OCI-LY7 (cell line): ENCODE measurements at regions not wholly inside any gene's neighbourhood (a gene's known extent, or its start where the extent isn't known, plus 50 kb on each side); places are given as distances from the start of the nearest gene placed in this dataset.

Source experiments
- BruUV-seq: library from RNA; stranded (reverse); fragments of 400-500 nt; replicated peaks from 2 replicates; lab custom pipeline; 2021; lab: Mats Ljungman, UMichigan
- CTCF ChIA-PET: fragments of 300-600 bp; sonication (Branson Sonifier 250); formaldehyde crosslinking; loops from one replicate; lab custom pipeline; 2022; ENCODE audit warnings: antibody characterized with exemption; ENCODE audit not compliant: unreplicated experiment; lab: Charles Lee
- POLR2A ChIA-PET: fragments of 300-600 bp; sonication (Branson Sonifier 250); formaldehyde crosslinking; loops from one replicate; lab custom pipeline; 2022; ENCODE audit warnings: antibody characterized with exemption; lab: Charles Lee
- DNase-seq: peaks from one replicate; pipeline ENCODE4 v3.0.0-alpha.2; 2015; ENCODE audit warnings: low spot score
- H2AFZ ChIP-seq: fragments of 200-600 bp; sonication (generic), shearing (Covaris generic); 2 replicates; pipeline ENCODE4 v1.6.1; 2014; ENCODE audit warnings: mild to moderate bottlenecking, antibody characterized with exemption, low read length, moderate library complexity
- H3K27ac ChIP-seq: fragments of 200-600 bp; sonication (generic); 2 replicates; pipeline ENCODE4 v1.5.1; 2014; ENCODE audit warnings: mixed run types, low read depth, mild to moderate bottlenecking, moderate library complexity, low read length, inconsistent platforms; ENCODE audit not compliant: poor library complexity, severe bottlenecking
- H3K36me3 ChIP-seq: fragments of 200-600 bp; sonication (generic); 2 replicates; pipeline ENCODE4 v1.6.1; 2014; ENCODE audit warnings: mild to moderate bottlenecking, antibody characterized with exemption, low read length, moderate library complexity, mixed read lengths; ENCODE audit not compliant: insufficient read depth
- H3K4me1 ChIP-seq: fragments of 200-600 bp; sonication (generic); 2 replicates; pipeline ENCODE4 v1.5.1; 2014; ENCODE audit warnings: mild to moderate bottlenecking, low read length; ENCODE audit not compliant: insufficient read depth, poor library complexity, severe bottlenecking
- H3K4me2 ChIP-seq: fragments of 200-600 bp; sonication (generic); 2 replicates; pipeline ENCODE4 v1.6.1; 2014; ENCODE audit warnings: mild to moderate bottlenecking, low read length
- H3K4me3 ChIP-seq: fragments of 200-600 bp; sonication (generic); 2 replicates; pipeline ENCODE4 v1.5.1; 2014; ENCODE audit warnings: mild to moderate bottlenecking, low read depth, low read length; ENCODE audit not compliant: poor library complexity, severe bottlenecking
- H3K79me2 ChIP-seq: fragments of 200-600 bp; sonication (generic); 2 replicates; pipeline ENCODE4 v1.6.1; 2016; ENCODE audit warnings: low read depth, mild to moderate bottlenecking, low read length, moderate library complexity, mixed read lengths; ENCODE audit not compliant: insufficient read depth
- H3K9me2 ChIP-seq: fragments of 200-600 bp; sonication (generic); 2 replicates; pipeline ENCODE4 v1.6.1; 2016; ENCODE audit warnings: mild to moderate bottlenecking, low read length, mixed read lengths; ENCODE audit not compliant: insufficient read depth
- H3K9me3 ChIP-seq: fragments of 200-600 bp; sonication (generic); 2 replicates; pipeline ENCODE4 v1.6.1; 2014; ENCODE audit warnings: mild to moderate bottlenecking, mixed run types, low read length, mixed read lengths
- H4K20me1 ChIP-seq: fragments of 200-600 bp; sonication (generic); 2 replicates; pipeline ENCODE4 v1.6.1; 2014; ENCODE audit warnings: mild to moderate bottlenecking, antibody characterized with exemption, low read length, moderate library complexity, mixed read lengths; ENCODE audit not compliant: insufficient read depth
- CTCF ChIP-seq: fragments of 200-600 bp; sonication (generic); conservative IDR thresholded peaks from 2 replicates; pipeline ENCODE4 v1.5.1; 2014; ENCODE audit warnings: mild to moderate bottlenecking, antibody characterized with exemption, low read length, moderate library complexity, mixed read lengths
- EZH2phosphoT487 ChIP-seq: fragments of 200-600 bp; sonication (generic); IDR thresholded peaks from 2 replicates; pipeline ENCODE4 v1.6.1; 2018; ENCODE audit warnings: low read depth, borderline replicate concordance, mild to moderate bottlenecking, mixed run types, antibody characterized with exemption, low read length, moderate library complexity, mixed read lengths
- intact Hi-C: fragments of 100-400 bp; cut with micrococcal nuclease; formaldehyde crosslinking; loops from one replicate; pipeline ENCODE4 v1.10.0; 2022; ENCODE audit not compliant: unreplicated experiment

- Histone ChIP-seq H2AFZ (no peak overlapping the region), H3K36me3 (no peaks in the 10 kb centered on the region), H3K4me2 (no peak overlapping the region), H3K4me3 (no peak overlapping the region), H4K20me1 (no peaks in the 10 kb centered on the region), H3K27ac (no peak overlapping the region), H3K9me2 (no peaks in the 10 kb centered on the region), H3K9me3 (no peaks in the 10 kb centered on the region), H3K4me1 (no peaks in the 10 kb centered on the region), H3K79me2 (no peaks in the 10 kb centered on the region)
- BruUV-seq, result no TSS peak
- intact Hi-C loops, result no loop called here
- DNase-seq, result no peak
- TF ChIP-seq CTCF (no peak), EZH2phosphoT487 (no peak)
- POLR2A ChIA-PET, result no interaction called here
- CTCF ChIA-PET, result no interaction called here
Observed at GRCh38 chr2:223464071-223464470, 138.1 kb downstream of the SCG2 start.

GRCh38 chr2:223465793-223466192 lies 136.4 kb downstream of the SCG2 start:
- Histone ChIP-seq H3K4me2 (no peak overlapping the region), H3K9me3 (no peaks in the 10 kb centered on the region), H3K36me3 (no peaks in the 10 kb centered on the region), H3K27ac (no peak overlapping the region), H3K9me2 (no peaks in the 10 kb centered on the region), H4K20me1 (no peaks in the 10 kb centered on the region), H3K4me3 (no peak overlapping the region), H3K79me2 (no peaks in the 10 kb centered on the region), H2AFZ (no peak overlapping the region), H3K4me1 (no peaks in the 10 kb centered on the region)
- TF ChIP-seq CTCF, result no peak
- no peak for TF ChIP-seq EZH2phosphoT487
- intact Hi-C loops, result no loop called here
- DNase-seq, result no peak
- BruUV-seq, result no TSS peak
- ChIA-PET CTCF (no interaction called here), POLR2A (no interaction called here)

GRCh38 chr2:223467196-223467595 lies 135.0 kb downstream of the SCG2 start:
- Histone ChIP-seq H3K9me3 (no peaks in the 10 kb centered on the region), H4K20me1 (no peaks in the 10 kb centered on the region), H3K27ac (no peak overlapping the region), H3K79me2 (no peaks in the 10 kb centered on the region), H3K4me3 (no peak overlapping the region), H3K36me3 (no peaks in the 10 kb centered on the region), H3K9me2 (no peaks in the 10 kb centered on the region), H3K4me1 (no peaks in the 10 kb centered on the region), H3K4me2 (no peak overlapping the region), H2AFZ (no peak overlapping the region)
- intact Hi-C loops, result no loop called here
- ChIA-PET CTCF (no interaction called here), POLR2A (interaction anchor here (0.5 to 0.8 kb wide), 2 partner anchors 10 to 89 kb away, joined by 4 read pairs; no protein-coding TSS in a partner anchor)
- TF ChIP-seq CTCF (no peak), EZH2phosphoT487 (no peak)
- no TSS peak for BruUV-seq
- DNase-seq, result no peak
